Right renal pelvis (tissue), 4 donors: ENCODE measurements at regions not wholly inside any gene's neighbourhood (a gene's known extent, or its start where the extent isn't known, plus 50 kb on each side); places are given as distances from the start of the nearest gene placed in this dataset.

Experiments
- DNase-seq, 4 donors: peaks; one replicate each; pipeline ENCODE4 v3.0.0-alpha.2; 2013; ENCODE audit warnings: low read depth in 4 of 4, low spot score in 3 of 4, missing footprints in 1 of 4

- DNase-seq = no peak
Observed at GRCh38 chr2:42942990-42943493, 150.7 kb upstream of the HAAO start.

DNA sequence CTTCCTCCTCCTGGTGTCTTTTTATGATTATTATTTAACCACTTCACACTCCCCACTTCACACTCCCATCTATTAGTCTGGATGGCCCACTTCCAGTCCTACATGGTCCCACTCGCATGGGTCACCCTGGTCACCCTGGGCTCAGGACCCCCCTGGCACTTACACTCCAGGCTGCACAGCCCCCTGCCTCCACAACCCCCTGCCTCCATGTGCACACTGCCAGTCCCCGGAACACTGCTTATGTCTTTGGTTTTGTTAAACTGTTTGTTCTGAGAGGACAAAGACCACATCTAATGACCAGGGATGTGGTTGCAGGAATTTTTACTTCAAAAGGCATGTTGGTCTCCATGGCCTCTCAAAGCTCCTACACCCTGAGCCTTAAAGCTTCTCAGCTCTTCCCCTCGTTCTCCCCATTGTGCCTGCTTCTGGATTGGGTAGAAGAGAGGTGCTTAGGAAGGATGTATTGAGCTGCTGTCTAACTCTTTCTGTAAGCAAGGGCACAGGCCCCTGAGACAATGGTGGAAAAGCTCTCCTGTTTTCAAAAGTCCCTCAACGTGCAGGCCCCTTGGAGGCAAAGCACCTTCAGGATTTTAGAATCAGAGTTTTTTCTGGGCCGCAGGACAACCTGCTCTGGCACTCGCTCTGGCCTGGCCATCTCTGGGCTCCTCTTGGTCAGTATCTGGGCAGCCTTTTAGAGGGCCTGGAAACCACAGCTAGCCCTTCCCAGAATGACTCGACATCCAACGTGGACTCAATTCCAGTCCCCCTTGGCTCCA lies 150.0 kb upstream of the HAAO start:
- DNase-seq = no peak

GRCh38 chr2:42941633-42942176 lies 149.3 kb upstream of the HAAO start:
- no peak for DNase-seq

DNA sequence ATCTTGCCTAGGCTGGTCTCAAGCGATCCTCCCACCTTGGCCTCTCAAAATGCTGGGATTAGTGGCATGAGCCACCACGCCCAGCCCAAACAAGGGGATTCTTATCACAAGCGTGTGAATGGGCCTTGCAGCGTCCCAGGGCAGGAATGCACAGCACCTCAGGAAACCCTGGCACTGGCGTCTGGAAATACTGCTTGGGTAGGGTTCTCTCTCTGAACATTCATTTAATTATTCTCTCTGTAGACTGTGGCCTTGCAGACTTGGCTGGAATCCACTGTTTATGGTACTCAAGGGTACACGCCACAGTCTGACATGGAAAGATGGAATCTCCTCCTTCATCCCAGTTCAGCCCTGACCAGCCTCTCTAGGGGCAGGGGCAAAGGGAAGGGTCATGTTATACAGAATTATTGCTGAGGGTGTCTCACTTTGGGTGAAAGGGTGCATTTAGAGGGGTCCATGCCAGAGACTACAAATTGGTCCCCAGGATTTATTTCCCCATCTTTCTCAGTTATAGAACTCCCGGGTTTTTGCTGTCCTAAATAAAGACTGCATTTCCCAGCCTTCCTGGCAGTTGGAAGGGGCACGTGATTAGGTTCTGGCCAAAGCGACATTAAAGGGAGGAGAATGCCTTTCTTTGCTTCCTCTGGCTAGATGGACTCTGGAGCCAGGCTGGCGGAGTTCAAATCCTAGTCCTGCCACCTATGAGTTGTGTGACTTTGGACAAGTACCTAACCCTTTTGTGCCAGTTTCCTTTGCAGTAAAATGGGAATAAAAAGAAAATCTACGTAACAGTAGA lies 147.2 kb upstream of the HAAO start:
- no peak for DNase-seq

DNA sequence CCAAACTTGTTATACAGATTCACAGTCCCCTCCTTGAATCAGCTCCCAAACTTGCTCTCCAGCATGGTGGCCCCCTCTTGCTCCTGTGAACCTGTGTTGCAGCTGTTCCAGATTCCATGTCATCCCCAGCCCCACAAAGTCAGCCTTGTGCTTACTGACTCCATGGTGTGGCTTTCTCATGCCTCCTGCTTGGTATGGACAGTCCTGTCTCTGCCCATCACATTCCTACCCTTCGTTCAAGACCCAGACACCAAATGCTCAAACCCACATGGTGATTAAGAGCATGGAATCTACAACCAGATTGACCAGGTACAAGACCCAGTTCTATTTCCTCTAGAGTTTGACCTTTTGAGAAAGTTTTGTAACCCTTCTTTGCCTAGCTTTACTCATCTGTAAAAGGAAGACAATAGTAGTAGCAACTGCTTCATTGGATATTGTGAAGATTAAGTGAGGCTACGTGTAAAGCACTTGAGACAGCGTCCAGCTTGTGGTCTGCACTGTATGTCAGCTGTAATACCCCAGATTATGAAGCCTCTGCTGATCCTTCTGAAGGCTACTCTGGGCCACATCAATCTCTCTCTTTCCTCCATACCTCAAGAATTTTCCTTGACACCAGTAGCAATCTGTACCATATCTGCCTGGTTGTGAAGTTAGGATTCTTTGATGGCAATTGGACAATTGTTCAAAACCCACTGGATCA lies 146.4 kb upstream of the HAAO start:
- DNase-seq = no peak

- DNase-seq = no peak
Observed at GRCh38 chr2:42937171-42937875, 144.9 kb upstream of the HAAO start.

- DNase-seq = no peak
Observed at GRCh38 chr2:42935692-42936671, 143.6 kb upstream of the HAAO start.

GRCh38 chr2:42934580-42935186 lies 142.3 kb upstream of the HAAO start:
- DNase-seq = no peak

- DNase-seq = no peak
Observed at GRCh38 chr2:42933824-42934254, 141.5 kb upstream of the HAAO start.

DNA sequence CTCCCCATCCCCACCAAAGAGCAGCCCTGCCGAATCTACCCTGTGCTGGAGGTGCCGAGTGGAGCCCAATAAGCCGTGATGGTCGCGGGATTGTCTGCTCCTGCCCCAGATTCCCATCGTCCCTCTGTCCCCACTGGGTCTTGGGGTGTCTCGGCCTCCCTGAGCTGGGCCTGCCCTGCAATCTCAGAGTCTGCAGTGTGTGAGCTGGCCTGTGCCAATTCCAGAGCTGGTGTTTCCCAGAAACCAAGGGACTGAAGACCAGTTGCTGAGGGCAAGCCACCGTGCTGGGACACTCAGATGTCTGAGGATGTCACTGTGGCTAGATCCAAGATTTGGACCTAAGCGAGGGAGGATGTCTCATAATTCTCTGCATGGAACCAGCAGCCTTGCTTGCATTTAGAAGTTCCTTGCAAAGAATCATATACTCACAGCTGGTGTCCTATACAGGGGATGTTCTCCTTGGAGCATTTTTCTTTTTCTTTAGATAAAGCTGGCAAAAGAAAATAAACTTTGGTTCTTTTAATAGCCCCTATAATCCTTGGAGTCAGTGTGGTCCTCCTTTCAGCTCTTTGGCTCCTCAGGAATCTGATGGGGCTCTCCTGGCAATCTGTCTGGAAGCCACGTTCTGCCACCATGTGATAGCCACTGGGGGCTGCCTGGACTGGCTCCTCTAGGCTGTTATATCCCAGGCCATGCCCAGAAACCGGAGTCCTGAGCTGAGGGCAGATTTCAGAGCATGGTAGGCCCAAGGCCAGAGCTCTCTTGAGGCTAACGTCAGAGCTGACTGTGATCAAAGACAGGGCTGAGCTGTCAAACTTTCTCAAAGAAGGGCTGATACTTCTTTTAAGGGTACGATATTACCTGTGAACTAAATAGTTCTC lies 140.1 kb upstream of the HAAO start:
- no peak for DNase-seq

- no peak for DNase-seq
Observed at GRCh38 chr2:42931818-42932195, 139.4 kb upstream of the HAAO start.

DNA sequence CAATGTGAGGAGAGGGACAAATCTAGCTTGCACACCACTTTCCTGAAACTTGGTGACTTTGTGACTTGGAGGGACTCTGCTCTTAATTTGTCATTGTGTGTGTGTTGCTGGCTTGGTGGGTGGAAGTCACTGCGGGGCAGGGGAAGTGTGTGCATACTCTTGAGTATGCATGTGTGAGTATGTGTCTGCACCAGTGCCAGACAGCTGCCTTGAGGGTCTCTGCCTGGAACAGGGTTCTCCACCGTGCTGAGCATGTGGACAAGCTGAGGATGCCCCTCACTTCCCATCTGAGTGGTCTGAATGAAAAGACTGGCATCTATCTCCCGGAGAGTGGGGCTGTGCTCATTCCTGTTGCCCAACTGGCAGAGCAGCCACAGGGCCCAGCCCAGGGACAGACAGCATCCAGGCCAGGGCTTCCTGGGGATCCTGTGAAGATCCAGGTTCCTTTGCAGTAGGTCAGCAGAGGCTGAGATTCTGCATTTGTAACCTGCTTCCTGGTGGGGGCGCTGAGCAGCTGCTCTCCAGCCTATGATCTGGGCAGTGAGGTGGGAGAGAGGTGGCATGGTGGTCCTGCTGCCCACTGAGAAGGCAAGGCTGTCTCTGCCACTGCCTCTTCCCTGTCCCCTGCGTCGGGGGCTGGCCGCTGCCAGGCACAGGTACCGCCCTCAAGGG lies 138.9 kb upstream of the HAAO start:
- DNase-seq = no peak

- DNase-seq = no peak
Observed at GRCh38 chr2:42930025-42930581, 137.7 kb upstream of the HAAO start.

GRCh38 chr2:42929546-42930024 lies 137.2 kb upstream of the HAAO start:
- DNase-seq = no peak

DNA sequence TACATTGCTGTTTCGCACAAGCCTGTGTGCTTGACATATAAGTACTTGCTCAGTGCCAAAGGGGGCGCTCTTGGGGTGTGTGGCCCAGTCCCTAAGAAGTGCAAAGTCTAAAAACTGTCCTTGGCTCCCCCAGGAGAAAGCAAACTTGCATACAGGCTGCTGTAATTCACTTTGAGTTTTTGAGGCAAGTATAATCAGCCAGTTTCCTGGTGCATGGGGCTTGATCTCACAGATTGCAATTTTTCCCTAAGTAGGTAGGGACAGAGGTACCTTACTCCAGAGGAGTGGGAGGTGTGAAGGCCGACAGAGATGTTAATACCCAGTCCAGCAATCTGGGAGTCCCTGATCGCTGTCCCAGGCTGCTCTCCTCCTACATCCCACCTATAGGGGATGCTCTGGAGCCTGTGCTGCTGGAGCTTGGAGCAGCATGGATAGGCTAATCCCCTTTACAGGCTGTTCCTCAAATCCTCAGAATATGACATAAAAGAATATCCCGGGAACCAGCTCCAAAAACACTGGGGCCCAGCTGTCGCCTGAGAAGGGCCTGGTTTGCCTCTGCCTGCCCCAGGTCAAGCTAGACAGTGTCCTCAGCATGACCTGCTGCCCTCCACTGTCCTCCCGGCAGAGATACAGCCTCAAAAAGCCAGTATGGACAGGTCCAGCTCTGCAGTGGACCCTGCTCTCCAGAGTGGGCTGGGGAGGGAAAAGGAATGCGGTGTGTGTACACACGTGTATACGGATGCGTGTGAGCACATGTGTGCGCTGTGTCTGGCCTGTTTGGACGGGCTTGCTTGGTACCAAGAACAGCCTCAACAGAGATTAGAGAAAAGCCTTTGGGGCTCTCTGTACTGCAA lies 136.5 kb upstream of the HAAO start:
- no peak for DNase-seq

- no peak for DNase-seq
Observed at GRCh38 chr2:42928161-42928691, 135.8 kb upstream of the HAAO start.
